H1 (cell line): ENCODE measurements at regions not wholly inside any gene's neighbourhood (a gene's known extent, or its start where the extent isn't known, plus 50 kb on each side); places are given as distances from the start of the nearest gene placed in this dataset.

Experiments
- CTCF ChIA-PET: fragments of 300-600 bp; sonication (Branson Sonifier 250); formaldehyde crosslinking; loops from one replicate; lab custom pipeline; 2021; ENCODE audit not compliant: partially characterized antibody; lab: Charles Lee
- POLR2A ChIA-PET: fragments of 300-600 bp; sonication (Branson Sonifier 250); formaldehyde crosslinking; loops from one replicate; lab custom pipeline; 2021; ENCODE audit warnings: inconsistent platforms; ENCODE audit not compliant: partially characterized antibody; lab: Charles Lee
- DNase-seq, 2 experiments: peaks; one replicate each; pipeline versions ENCODE4 v3.0.0 to v3.0.0-alpha.2; 2010 to 2022; ENCODE audit warnings: low spot score in 2 of 2, low read depth in 1 of 2, mixed read lengths in 1 of 2
- FAIRE-seq: peaks from 2 replicates; lab custom pipeline; 2011; peaks lifted over from hg19 to GRCh38; lab: Jason Lieb, UNC
- H2AFZ ChIP-seq: 2 replicates; pipeline ENCODE4 v1.8.1; 2012; ENCODE audit warnings: low read length, inconsistent platforms
- H2AK5ac ChIP-seq: 2 replicates; pipeline ENCODE4 v1.6.1; 2013; ENCODE audit warnings: low read depth, low read length
- H2BK120ac ChIP-seq: replicated peaks from 2 replicates; pipeline ENCODE3; 2013; ENCODE audit warnings: low read depth, low read length, inconsistent platforms
- H2BK12ac ChIP-seq: 2 replicates; pipeline ENCODE4 v1.6.1; 2013; ENCODE audit warnings: low read depth, low read length
- H2BK15ac ChIP-seq: 2 replicates; pipeline ENCODE4 v1.6.1; 2013; ENCODE audit warnings: low read length
- H2BK20ac ChIP-seq: 2 replicates; pipeline ENCODE4 v1.6.1; 2013; ENCODE audit warnings: low read length
- H2BK5ac ChIP-seq: 2 replicates; pipeline ENCODE4 v1.6.1; 2013; ENCODE audit warnings: low read depth, low read length
- H3K14ac ChIP-seq: 2 replicates; pipeline ENCODE4 v1.6.1; 2013; ENCODE audit warnings: inconsistent platforms; ENCODE audit not compliant: insufficient read length
- H3K18ac ChIP-seq: 2 replicates; pipeline ENCODE4 v1.6.1; 2013; ENCODE audit warnings: low read length; ENCODE audit errors: extremely low read depth
- H3K23ac ChIP-seq: 2 replicates; pipeline ENCODE4 v1.6.1; 2013; ENCODE audit warnings: inconsistent platforms; ENCODE audit not compliant: insufficient read length
- H3K23me2 ChIP-seq: 2 replicates; pipeline ENCODE4 v1.6.1; 2013; ENCODE audit warnings: low read depth, low read length
- H3K27ac ChIP-seq: 2 replicates; pipeline ENCODE4 v1.6.1; 2011; ENCODE audit warnings: low read depth, low read length, inconsistent platforms
- H3K27me3 ChIP-seq, 4 experiments: replicated peaks in 1 of 4; 1 replicate in 1 of 4; 2 replicates in 3 of 4; pipeline versions ENCODE4 v1.6.1 to v1.8.1; 2011 to 2013; ENCODE audit warnings: low read length in 3 of 4, mild to moderate bottlenecking in 3 of 4, inconsistent platforms in 2 of 4, mixed read lengths in 2 of 4, moderate library complexity in 1 of 4; ENCODE audit not compliant: control insufficient read depth in 3 of 4, insufficient read depth in 3 of 4; ENCODE audit errors: extremely low read depth in 1 of 4
- H3K36me3 ChIP-seq, 4 experiments: 2 replicates each; pipeline versions ENCODE4 v1.6.1 to v1.8.1; 2011 to 2013; ENCODE audit warnings: mild to moderate bottlenecking in 4 of 4, low read length in 3 of 4, moderate library complexity in 2 of 4, control low read depth in 1 of 4, inconsistent platforms in 1 of 4; ENCODE audit not compliant: insufficient read depth in 4 of 4, control insufficient read depth in 2 of 4
- H3K4ac ChIP-seq: replicated peaks from 2 replicates; pipeline ENCODE3; 2013; ENCODE audit warnings: low read length, low read depth, mixed read lengths, inconsistent platforms; ENCODE audit not compliant: insufficient read length
- H3K4me1 ChIP-seq, 4 experiments: replicated peaks in 1 of 4; 1 replicate in 1 of 4; 2 replicates in 3 of 4; pipeline versions ENCODE4 v1.6.1 to v1.8.1; 2011 to 2013; ENCODE audit warnings: low read length in 3 of 4, inconsistent platforms in 2 of 4, mixed read lengths in 1 of 4; ENCODE audit not compliant: insufficient read depth in 4 of 4, control insufficient read depth in 3 of 4
- H3K4me2 ChIP-seq, 2 experiments: 2 replicates each; pipeline versions ENCODE4 v1.6.1 to v1.8.1; 2011 to 2013; ENCODE audit warnings: low read depth in 2 of 2, low read length in 2 of 2, control low read depth in 1 of 2, inconsistent platforms in 1 of 2, mild to moderate bottlenecking in 1 of 2; ENCODE audit not compliant: insufficient read depth in 1 of 2
- H3K4me3 ChIP-seq, 4 experiments: fragments of 200-600, 300-600 bp in 1 of 4; sonication (generic), shearing (Covaris generic), sonication (Bioruptor Twin) in 1 of 4; 2 replicates each; pipeline versions ENCODE4 v1.5.1 to v1.8.1; 2011 to 2016; ENCODE audit warnings: low read length in 4 of 4, low read depth in 3 of 4, control low read depth in 2 of 4, inconsistent platforms in 2 of 4, mild to moderate bottlenecking in 2 of 4, mixed read lengths in 1 of 4, moderate library complexity in 1 of 4; ENCODE audit not compliant: insufficient read depth in 2 of 4; ENCODE audit errors: extremely low read depth in 1 of 4
- H3K56ac ChIP-seq: replicated peaks from 2 replicates; pipeline ENCODE3; 2013; ENCODE audit warnings: low read depth, mild to moderate bottlenecking, mixed read lengths, low read length, inconsistent platforms; ENCODE audit not compliant: insufficient read length
- H3K79me1 ChIP-seq: 2 replicates; pipeline ENCODE4 v1.6.1; 2013; ENCODE audit warnings: low read depth, low read length, control low read depth
- H3K79me2 ChIP-seq, 2 experiments: 2 replicates each; pipeline versions ENCODE4 v1.6.1 to v1.8.1; 2012 to 2013; ENCODE audit warnings: low read length in 2 of 2, mild to moderate bottlenecking in 2 of 2, inconsistent platforms in 1 of 2; ENCODE audit not compliant: insufficient read depth in 2 of 2, control insufficient read depth in 1 of 2
- H3K9ac ChIP-seq, 4 experiments: replicated peaks in 1 of 4; 1 replicate in 1 of 4; 2 replicates in 3 of 4; pipeline versions ENCODE4 v1.6.1 to v1.8.1; 2011 to 2013; ENCODE audit warnings: low read depth in 3 of 4, low read length in 3 of 4, control low read depth in 2 of 4, mild to moderate bottlenecking in 2 of 4, moderate library complexity in 2 of 4, inconsistent platforms in 1 of 4; ENCODE audit errors: extremely low read depth in 1 of 4
- H3K9me3 ChIP-seq, 2 experiments: 2 replicates each; pipeline versions ENCODE4 v1.6.1 to v1.8.1; 2012 to 2013; ENCODE audit warnings: mild to moderate bottlenecking in 2 of 2, moderate library complexity in 2 of 2, control low read depth in 1 of 2, inconsistent platforms in 1 of 2, low read depth in 1 of 2, low read length in 1 of 2, mixed read lengths in 1 of 2; ENCODE audit not compliant: insufficient read depth in 2 of 2
- H4K20me1 ChIP-seq, 2 experiments: replicated peaks in 1 of 2; 2 replicates each; pipeline versions ENCODE3 to v1.8.1; 2011 to 2013; ENCODE audit warnings: inconsistent platforms in 2 of 2, low read length in 2 of 2, mild to moderate bottlenecking in 1 of 2; ENCODE audit not compliant: insufficient read depth in 2 of 2, control insufficient read depth in 1 of 2
- H4K5ac ChIP-seq: 2 replicates; pipeline ENCODE4 v1.6.1; 2013; ENCODE audit warnings: low read length, low read depth, mixed read lengths, inconsistent platforms; ENCODE audit not compliant: insufficient read length
- H4K8ac ChIP-seq: 2 replicates; pipeline ENCODE4 v1.8.0; 2013; ENCODE audit warnings: mild to moderate bottlenecking, moderate library complexity, low read length, inconsistent platforms; ENCODE audit not compliant: insufficient read depth; ENCODE audit errors: extremely low read depth
- H4K91ac ChIP-seq: replicated peaks from 2 replicates; pipeline ENCODE3; 2013; ENCODE audit warnings: low read length, mixed read lengths, inconsistent platforms; ENCODE audit not compliant: insufficient read length
- CREB1 ChIP-seq: IDR thresholded peaks from 2 replicates; pipeline ENCODE4 v1.6.1; 2012; ENCODE audit warnings: inconsistent platforms
- NANOG ChIP-seq: IDR thresholded peaks from 2 replicates; pipeline ENCODE4 v1.6.1; 2011; ENCODE audit warnings: low read length, low read depth, mild to moderate bottlenecking, inconsistent platforms; ENCODE audit not compliant: insufficient read depth, poor library complexity, severe bottlenecking
- NRF1 ChIP-seq: IDR thresholded peaks from 2 replicates; pipeline ENCODE4 v1.6.1; 2011; ENCODE audit warnings: mild to moderate bottlenecking, low read depth, low read length, improper control_type of control experiment
- POLR2A ChIP-seq, 2 experiments: IDR thresholded peaks; 1 replicate in 1 of 2; 2 replicates in 1 of 2; pipeline ENCODE4 v1.6.1; 2011; ENCODE audit warnings: low read depth in 2 of 2, low read length in 2 of 2, mild to moderate bottlenecking in 2 of 2; ENCODE audit errors: control extremely low read depth in 1 of 2
- RAD21 ChIP-seq, 2 experiments: IDR thresholded peaks in 1 of 2; conservative IDR thresholded peaks in 1 of 2; 2 replicates each; pipeline ENCODE4 v1.6.1; 2011; ENCODE audit warnings: low read depth in 2 of 2, low read length in 2 of 2, improper control_type of control experiment in 1 of 2, inconsistent platforms in 1 of 2, mild to moderate bottlenecking in 1 of 2, moderate library complexity in 1 of 2
- RBBP5 ChIP-seq: IDR thresholded peaks from 2 replicates; pipeline ENCODE4 v1.7.1; 2012; ENCODE audit warnings: low read depth, mild to moderate bottlenecking, inconsistent platforms, low read length, moderate library complexity, borderline replicate concordance
- RFX5 ChIP-seq: IDR thresholded peaks from 2 replicates; pipeline ENCODE4 v1.6.1; 2011; ENCODE audit warnings: low read depth, low read length, improper control_type of control experiment, borderline replicate concordance
- SIRT6 ChIP-seq: IDR thresholded peaks from one replicate; pipeline ENCODE4 v1.7.1; 2012; ENCODE audit warnings: low read length, inconsistent platforms
- SIX5 ChIP-seq: IDR thresholded peaks from 2 replicates; pipeline ENCODE4 v1.6.1; 2011; ENCODE audit warnings: mild to moderate bottlenecking, low read depth, low read length
- TBP ChIP-seq: IDR thresholded peaks from 2 replicates; pipeline ENCODE4 v1.6.1; 2011; ENCODE audit warnings: low read depth, low read length, improper control_type of control experiment
- WGBS, 2 experiments: shearing (Covaris generic) in 1 of 2; methylation state at CpG; one replicate each; pipeline versions ENCODE4 v1.1.6 to v1.1.7; 2013 to 2015; ENCODE audit warnings: low lambda C conversion rate in 2 of 2, mixed read lengths in 2 of 2, inconsistent platforms in 1 of 2, low coverage in 1 of 2, missing lambda C conversion rate in 1 of 2; ENCODE audit not compliant: insufficient replicate concordance in 2 of 2, insufficient coverage in 1 of 2, insufficient read length in 1 of 2; ENCODE audit errors: extremely low coverage in 1 of 2, missing lambda C conversion rate in 1 of 2; 5-methylcytosine and 5-hydroxymethylcytosine counted together

- ChIA-PET POLR2A (no interaction called here), CTCF (no interaction called here)
- TF ChIP-seq NRF1 (no peak), NANOG (no peak), SIX5 (no peak), TBP (no peak), RBBP5 (no peak), RAD21 (IDR thresholded peaks at IDR 0.05 in 1 of 2, conservative IDR thresholded peaks at IDR 0.05 in 1 of 2; ENCODE audit: low read depth in 2 of 2, low read length in 2 of 2) (no peak), POLR2A (IDR thresholded peaks at IDR 0.05; ENCODE audit: control extremely low read depth in 1 of 2, low read depth in 2 of 2, low read length in 2 of 2) (no peak), SIRT6 (no peak), RFX5 (no peak), CREB1 (no peak)
- Histone ChIP-seq H3K23me2 (peaks cover 1% of the 10 kb centered on the region; the same call in 1 of the 2 replicates), H3K14ac (no peak overlapping the region), H2BK20ac (no peak overlapping the region), H2AK5ac (no peak overlapping the region), H2BK120ac (no peak overlapping the region), H2BK5ac (no peak overlapping the region), H3K23ac (no peak overlapping the region), H3K18ac (no peak overlapping the region), H3K27ac (no peak overlapping the region), H3K9ac (no peak overlapping the region), H2BK12ac (no peak overlapping the region), H3K36me3 (no peaks in the 10 kb centered on the region), H3K4ac (no peak overlapping the region), H3K79me1 (no peaks in the 10 kb centered on the region), H4K91ac (no peak overlapping the region), H3K56ac (no peak overlapping the region), H2BK15ac (no peak overlapping the region), H3K9me3 (no peaks in the 10 kb centered on the region; a peak in 1 of 4 replicates), H3K79me2 (no peaks in the 10 kb centered on the region), H3K27me3 (no peaks in the 10 kb centered on the region; a peak in 2 of 7 replicates), H4K8ac (no peak overlapping the region), H4K5ac (no peak overlapping the region), H3K4me2 (no peak overlapping the region), H3K4me3 (no peak overlapping the region), H4K20me1 (no peaks in the 10 kb centered on the region), H2AFZ (no peak overlapping the region), H3K4me1 (no peaks in the 10 kb centered on the region)
- 92% methylated on average over 4 of the region's 4 CpGs; no CpG with 5 or more reads in 1 of the 2 experiments for WGBS, 2 experiments
- DNase-seq: no peak
- FAIRE-seq: no peak
Measured at GRCh38 chr21:38054334-38054733, 138.1 kb upstream of the KCNJ6 start.
